ENCODE measurements at regions not wholly inside any gene's neighbourhood (a gene's known extent, or its start where the extent isn't known, plus 50 kb on each side); places are given as distances from the start of the nearest gene placed in this dataset.

DNA sequence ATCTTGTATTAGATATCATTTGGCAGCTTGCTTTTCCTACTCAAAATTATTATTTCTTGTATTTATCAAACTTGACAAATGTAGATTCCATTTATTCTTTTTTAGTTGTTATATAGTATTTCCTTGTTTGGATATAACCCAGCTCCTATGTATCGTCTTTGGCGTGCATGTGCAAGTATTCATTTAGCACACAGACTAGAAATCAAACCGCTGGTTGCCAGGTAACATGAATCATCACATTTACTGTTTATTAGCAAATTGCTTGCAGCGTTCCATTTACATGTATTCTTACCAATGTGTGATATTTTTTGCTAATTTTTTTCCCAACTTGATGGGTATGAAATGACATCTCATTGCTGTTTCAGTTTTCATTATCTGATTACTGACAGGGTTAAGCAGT is 2089.7 kb upstream of the CELF4 start:
- TF ChIP-seq, protein P1, sequence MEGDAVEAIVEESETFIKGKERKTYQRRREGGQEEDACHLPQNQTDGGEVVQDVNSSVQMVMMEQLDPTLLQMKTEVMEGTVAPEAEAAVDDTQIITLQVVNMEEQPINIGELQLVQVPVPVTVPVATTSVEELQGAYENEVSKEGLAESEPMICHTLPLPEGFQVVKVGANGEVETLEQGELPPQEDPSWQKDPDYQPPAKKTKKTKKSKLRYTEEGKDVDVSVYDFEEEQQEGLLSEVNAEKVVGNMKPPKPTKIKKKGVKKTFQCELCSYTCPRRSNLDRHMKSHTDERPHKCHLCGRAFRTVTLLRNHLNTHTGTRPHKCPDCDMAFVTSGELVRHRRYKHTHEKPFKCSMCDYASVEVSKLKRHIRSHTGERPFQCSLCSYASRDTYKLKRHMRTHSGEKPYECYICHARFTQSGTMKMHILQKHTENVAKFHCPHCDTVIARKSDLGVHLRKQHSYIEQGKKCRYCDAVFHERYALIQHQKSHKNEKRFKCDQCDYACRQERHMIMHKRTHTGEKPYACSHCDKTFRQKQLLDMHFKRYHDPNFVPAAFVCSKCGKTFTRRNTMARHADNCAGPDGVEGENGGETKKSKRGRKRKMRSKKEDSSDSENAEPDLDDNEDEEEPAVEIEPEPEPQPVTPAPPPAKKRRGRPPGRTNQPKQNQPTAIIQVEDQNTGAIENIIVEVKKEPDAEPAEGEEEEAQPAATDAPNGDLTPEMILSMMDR (IDR thresholded peaks at IDR 0.05) = no peak
- no peak for TF ChIP-seq EZH2 (IDR thresholded peaks at IDR 0.05)
